ENCODE measurements at regions not wholly inside any gene's neighbourhood (a gene's known extent, or its start where the extent isn't known, plus 50 kb on each side); places are given as distances from the start of the nearest gene placed in this dataset.

DNA sequence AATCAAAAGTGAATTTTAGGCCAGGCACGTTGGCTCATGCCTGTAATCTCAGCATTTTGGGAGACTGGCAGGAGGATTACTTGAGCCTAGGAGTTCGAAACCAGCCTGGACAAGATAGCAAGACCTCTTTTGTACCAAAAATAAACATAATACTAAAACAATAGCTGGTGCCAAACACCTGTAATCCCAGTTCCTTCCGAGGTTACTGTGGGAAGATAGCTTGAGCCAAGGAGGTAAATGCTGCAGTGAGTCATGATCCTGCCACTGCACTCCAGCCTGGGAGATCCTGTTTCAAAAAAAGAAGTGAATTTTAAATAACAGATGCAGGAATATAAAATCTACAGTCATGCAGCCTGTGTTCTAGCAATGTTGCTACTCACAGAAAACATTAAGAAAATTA is 488.3 kb downstream of the PPARGC1A start:
- DNase-seq (ENCODE audit: low spot score) = no peak

DNA sequence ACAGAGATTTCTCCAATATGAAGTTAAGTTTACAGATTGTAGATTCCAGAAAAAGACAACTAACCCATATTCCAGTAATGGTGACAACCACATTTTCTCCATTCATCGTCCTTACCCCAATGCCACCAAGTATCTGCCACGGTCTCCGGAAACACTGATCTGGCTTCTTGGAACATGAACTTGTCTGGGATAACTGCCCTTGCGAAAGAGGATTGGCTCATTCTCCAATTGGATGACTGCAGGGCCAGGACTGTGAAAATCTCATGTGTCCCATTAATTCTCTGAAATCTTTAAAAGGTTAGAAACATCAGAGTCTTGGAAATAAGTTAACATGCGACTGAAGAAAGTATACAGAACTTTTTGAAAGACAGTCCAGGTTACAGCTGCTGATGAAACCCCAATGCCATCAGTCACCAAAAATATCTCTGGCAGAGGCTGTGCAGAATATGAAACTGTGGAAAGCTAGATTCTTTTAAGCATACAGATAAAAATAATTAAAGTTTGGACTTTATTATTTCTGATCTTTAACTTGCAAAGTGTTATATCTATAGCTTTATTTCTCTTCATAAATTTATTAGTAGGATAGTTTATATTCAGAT is 496.9 kb downstream of the PPARGC1A start:
- no peak for DNase-seq (ENCODE audit: low spot score)

DNA sequence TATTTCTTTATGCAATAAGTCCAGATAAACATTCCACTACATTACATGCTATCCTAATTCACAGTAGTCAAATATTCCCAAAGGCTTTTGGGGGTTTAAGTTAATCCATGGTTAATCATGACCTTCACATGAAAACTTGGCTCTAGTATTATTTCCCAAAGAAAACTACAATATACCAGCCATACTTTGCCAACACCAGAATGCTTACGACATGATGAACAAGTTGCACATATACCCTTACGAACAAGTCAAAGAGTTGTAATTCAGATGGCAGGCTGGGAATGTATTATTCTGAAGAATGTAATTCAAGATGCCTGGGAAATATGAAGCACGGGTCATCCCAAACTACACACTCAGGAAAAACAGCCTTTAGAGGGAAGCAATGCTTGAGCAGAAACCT is 499.6 kb downstream of the PPARGC1A start:
- DNase-seq (ENCODE audit: low spot score) = no peak

DNA sequence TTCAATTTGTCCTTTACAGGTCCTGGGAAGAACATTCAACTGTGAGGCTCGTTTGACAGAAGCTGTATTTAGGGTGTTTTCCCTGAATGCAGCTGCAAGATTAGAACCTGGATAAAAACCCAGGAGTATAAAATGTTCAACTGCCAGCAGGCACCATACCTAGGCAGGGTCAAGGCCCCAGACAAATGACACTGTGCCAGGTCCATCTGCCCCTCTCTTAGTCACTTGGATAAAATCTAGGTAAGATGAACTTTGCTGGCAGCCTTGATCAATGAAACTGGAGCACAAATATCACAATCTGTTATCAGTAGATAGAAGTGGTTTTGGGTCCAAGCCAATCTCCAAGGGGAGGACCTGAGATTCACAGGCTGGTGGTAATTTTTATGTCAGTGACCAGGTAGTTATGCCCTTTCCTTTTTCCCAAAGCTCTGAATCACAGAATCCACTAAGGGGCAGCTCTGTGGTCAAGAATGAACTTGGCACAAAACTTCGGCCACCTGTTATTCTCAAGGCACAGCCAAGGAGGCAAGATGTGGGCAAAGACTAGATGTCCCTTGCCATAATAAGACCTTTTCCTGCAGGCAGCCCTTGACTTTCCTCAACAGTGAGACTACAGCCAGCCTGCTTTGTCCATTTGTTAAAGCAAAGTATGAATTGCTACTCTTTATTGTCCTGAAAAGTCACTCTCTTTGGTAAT is 501.0 kb downstream of the PPARGC1A start:
- DNase-seq (ENCODE audit: low spot score) = no peak

DNA sequence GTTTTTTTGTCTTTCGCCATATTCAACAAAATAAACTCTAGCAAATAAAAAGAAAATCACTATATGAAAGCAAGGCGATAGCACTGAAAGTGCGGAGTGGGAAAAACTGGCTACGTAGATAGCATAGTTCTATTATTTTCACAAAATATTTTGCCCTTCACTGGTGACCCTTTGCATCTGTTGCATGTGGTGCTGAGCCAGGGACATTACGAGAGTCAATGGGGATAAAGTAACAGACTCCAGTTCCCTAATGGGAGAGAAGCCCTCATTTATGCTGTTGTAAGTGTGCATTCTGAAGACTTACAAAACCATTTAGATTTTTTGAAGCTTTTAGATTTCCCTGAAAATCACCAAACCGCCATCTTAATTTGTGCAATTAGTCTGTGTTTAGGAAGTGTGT is 501.6 kb downstream of the PPARGC1A start:
- DNase-seq (ENCODE audit: low spot score) = no peak

DNA sequence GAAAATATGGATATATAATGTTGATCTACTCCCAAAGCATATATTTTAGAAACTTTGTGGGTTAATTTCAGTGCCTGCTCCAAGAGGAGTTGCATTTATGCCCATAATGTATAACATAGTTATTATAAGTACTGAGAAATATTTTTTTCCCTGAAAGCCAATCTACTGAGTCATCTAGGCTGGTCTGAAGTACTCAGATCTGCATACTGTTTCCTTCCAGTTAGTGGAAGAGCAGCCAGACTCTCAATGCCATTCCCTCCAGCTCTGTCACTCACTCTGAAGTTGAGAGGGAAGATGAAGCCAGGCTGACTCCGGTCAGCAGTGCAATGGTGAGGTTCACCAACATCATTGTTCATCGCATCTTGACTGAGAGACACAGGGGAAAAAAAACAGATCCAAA is 505.1 kb downstream of the PPARGC1A start:
- DNase-seq (ENCODE audit: low spot score) = no peak

GRCh38 chr4:23382879-23383278 is 507.0 kb downstream of the PPARGC1A start:
- DNase-seq (ENCODE audit: low spot score) = no peak

GRCh38 chr4:23374259-23374658 is 515.6 kb downstream of the PPARGC1A start:
- no peak for DNase-seq (ENCODE audit: low spot score)

DNA sequence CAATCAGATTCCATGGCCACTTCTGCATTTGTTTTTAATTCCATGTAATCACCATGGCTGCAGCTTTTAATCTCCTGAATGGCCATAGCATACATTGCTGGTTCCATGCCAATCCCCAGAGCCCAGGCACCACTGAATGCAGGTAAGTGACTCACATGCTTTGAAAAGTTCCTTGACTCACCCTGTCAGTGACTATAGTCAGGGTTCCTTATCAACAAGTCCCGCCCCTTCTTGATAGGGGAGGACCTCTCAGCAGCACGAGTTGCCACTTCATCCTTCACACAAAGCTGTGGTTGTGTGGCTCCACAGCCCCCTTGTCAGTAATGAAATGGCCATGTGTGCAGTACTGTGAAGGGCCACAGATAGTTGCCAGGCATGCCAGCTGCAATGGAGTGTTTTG is 516.6 kb downstream of the PPARGC1A start:
- DNase-seq (ENCODE audit: low spot score) = peak; percentile 5

DNA sequence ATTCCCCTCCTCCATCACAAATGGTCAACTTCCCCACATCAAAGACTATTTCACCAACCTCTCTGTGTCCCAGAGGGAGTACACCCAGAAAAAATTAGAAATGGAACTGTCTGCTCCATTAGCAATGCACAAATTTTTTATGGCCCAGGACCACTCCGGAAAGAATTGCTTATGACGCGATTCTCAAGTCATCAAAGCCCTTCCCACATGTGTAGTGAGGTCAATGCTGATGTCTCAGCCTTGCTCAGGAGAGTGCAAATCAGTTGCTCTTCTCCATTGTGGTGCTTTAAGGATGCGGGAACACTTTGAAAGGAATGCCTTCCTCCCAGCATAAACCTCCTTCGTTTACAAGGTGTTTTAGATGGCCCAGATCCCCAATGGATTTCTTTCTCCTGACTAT is 518.3 kb downstream of the PPARGC1A start:
- DNase-seq (ENCODE audit: low spot score) = no peak

DNA sequence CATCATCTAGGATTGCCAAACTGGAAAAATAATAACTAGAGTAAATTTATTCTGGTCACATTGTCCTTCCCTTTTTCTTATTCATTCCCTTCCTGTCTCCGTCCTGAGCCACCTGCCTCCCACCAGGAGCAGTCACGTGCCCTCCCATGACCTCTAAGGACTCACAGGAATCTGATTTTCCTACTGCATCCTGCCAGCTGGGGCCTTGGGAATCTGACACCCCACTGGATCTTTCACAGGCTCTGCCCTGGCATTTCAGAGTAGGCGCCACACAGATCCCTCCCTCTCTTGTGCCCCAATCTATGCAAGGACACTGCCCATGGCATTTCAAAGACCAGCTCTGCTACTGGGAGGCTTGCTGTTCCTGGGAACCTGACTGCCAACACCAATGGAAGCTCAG is 520.5 kb downstream of the PPARGC1A start:
- no peak for DNase-seq (ENCODE audit: low spot score)

DNA sequence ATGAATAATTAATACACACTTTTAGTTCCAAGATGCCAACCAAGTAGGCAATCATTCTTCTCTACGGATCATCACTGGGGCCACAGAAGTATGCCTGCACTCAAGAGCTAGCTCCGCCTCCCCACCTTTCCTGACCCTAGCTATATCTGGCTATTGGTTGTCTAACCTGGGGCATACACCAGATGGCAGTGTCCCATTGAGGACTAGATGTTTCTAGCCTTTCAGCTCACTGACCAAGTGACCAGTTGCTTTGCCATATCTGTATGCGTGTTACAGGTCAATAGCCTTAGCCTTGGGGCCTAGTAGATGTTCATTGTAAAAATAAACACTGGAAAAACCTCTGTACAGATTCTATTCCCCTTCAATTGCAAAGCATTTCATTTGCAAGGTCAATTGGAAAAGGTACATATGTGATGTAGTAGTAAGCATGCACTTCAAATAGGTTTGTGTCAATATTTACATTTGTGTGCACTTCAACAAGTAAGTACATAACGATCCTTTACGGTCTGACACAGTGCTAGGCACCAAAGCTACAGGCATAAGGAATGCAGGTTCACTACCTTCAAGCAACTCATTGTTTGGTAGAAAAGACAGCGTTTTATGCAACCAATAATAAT is 521.7 kb downstream of the PPARGC1A start:
- DNase-seq (ENCODE audit: low spot score) = no peak

- no peak for DNase-seq (ENCODE audit: low spot score)
Measured at GRCh38 chr4:23366557-23366906, 523.3 kb downstream of the PPARGC1A start.

GRCh38 chr4:23365871-23366556 is 523.8 kb downstream of the PPARGC1A start:
- DNase-seq (ENCODE audit: low spot score) = no peak

- DNase-seq (ENCODE audit: low spot score) = no peak
Measured at GRCh38 chr4:23365086-23365485, 524.8 kb downstream of the PPARGC1A start.

GRCh38 chr4:23364167-23364566 is 525.7 kb downstream of the PPARGC1A start:
- DNase-seq (ENCODE audit: low spot score) = no peak

- DNase-seq (ENCODE audit: low spot score) = no peak
Measured at GRCh38 chr4:23361453-23361852, 528.4 kb downstream of the PPARGC1A start.

DNA sequence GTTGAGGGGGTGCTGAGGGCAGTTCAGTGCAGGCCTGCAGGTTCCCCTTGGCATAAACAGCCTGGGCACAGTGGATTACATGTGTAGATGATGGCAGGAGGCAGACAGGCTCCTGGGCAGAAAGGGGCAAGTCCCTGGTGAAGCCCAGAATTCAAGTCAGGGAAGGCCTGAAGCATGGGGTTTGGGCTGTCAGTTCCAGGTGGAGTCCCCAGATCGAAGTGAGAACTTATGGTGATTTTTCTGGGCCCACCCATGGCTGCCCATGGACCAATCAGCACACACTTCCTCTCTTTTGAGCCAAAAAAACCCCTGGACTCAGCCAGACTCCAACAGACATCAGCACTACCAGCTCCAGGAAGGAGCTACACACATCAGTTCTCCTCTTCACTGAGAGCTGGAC is 529.1 kb downstream of the PPARGC1A start:
- no peak for DNase-seq (ENCODE audit: low spot score)

DNA sequence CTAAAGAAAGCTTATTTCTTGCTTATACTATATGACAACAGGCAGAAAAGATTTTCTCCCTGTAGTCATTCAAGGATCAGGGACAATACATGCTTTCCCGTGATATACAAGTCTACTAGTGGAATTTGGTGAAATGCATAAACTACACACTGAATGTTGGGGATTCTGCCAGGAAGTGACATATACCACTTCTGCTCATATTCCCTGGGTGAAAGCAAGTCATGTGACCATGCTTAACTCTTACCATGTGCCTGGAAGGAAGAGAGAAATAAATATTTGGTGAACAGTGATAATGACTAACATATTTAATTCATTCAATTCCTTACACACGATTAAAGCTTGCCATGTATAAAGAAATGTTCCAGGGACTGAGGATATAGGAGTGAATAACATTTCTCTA is 534.6 kb downstream of the PPARGC1A start:
- DNase-seq (ENCODE audit: low spot score) = no peak

- DNase-seq (ENCODE audit: low spot score) = no peak
Measured at GRCh38 chr4:23353200-23353599, 536.6 kb downstream of the PPARGC1A start.

DNA sequence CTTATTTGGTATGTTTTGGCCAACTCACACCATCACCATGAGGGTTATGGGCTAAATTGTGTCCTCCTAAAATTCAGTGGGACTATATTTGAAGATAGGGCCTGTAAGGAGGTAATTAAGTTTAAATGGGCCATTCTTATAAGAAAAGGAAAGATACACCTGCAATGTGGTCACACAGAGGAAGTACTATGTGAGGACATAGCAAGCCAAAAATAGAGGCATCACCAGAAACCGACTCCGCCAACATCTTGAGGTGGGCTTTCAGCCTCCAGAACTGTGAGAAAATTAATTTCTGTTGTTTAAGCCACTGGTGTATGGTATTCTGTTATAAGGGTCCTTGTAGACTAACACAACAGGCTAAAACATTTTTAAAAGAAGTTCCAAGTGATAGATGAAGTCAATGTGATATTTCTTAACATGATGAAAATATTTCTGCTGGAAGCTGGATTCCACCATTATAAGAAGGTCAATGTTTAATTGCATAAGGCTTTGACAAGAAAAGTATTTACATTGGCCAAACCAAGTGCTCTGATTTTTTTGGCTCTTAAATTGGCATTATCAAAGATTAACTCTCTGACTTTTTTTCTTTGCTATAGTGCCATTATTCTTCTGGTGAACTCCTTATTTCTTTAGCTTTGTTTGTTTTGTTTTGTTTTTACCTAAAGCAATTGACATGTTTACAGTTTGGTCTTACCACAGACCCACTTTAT is 540.9 kb downstream of the PPARGC1A start:
- no peak for DNase-seq (ENCODE audit: low spot score)

DNA sequence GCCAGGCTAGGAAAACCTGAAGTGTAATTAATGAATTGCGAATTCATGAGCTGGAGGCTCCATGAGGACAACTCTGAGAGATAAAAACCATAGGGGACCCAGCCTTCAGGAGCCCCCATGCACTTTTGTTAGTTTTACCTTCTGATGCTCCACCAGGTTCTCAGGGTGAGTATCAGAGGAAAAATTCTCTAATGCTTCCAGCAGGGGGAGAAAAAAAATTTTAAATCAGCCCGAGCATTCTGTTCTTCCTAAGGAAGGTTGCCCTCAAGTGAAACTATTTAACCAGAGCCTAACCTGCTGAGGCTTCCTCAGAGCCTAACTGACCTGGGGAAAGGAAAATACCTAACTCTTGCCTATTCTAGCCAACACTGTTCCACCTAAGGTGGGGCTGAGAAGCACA is 552.6 kb downstream of the PPARGC1A start:
- no peak for DNase-seq (ENCODE audit: low spot score)
